Loucy (cell line): ENCODE measurements at regions not wholly inside any gene's neighbourhood (a gene's known extent, or its start where the extent isn't known, plus 50 kb on each side); places are given as distances from the start of the nearest gene placed in this dataset.
A peak's percentile ranks its signal among the peaks of the same experiment; 100 is the strongest.

ENCODE experiments used
- H2AFZ ChIP-seq: fragments of 200-600 bp; sonication (generic); 2 replicates; pipeline ENCODE4 v1.6.0; 2016; ENCODE audit warnings: antibody characterized with exemption, mild to moderate bottlenecking, low read length, moderate library complexity
- H3F3A ChIP-seq: fragments of 200-600 bp; 2 replicates; pipeline ENCODE4 v1.6.0; 2016; ENCODE audit warnings: antibody characterized with exemption, low read depth, mild to moderate bottlenecking
- H3K27me3 ChIP-seq: fragments of 200-600 bp; sonication (generic); 2 replicates; pipeline ENCODE4 v1.6.1; 2014; ENCODE audit warnings: low read length, mild to moderate bottlenecking; ENCODE audit not compliant: insufficient read depth, poor library complexity, severe bottlenecking
- H3K36me3 ChIP-seq: fragments of 200-600 bp; sonication (generic); 2 replicates; pipeline ENCODE4 v1.6.1; 2016; ENCODE audit warnings: low read length; ENCODE audit not compliant: insufficient read depth
- H3K4me1 ChIP-seq: fragments of 200-600 bp; sonication (generic); 2 replicates; pipeline ENCODE4 v1.5.1; 2014; ENCODE audit warnings: low read length, mild to moderate bottlenecking; ENCODE audit not compliant: insufficient read depth, poor library complexity, severe bottlenecking
- H3K4me2 ChIP-seq: fragments of 200-600 bp; sonication (generic); 2 replicates; pipeline ENCODE4 v1.6.0; 2014; ENCODE audit warnings: antibody characterized with exemption, low read length, low read depth, mild to moderate bottlenecking; ENCODE audit not compliant: poor library complexity, severe bottlenecking
- H3K4me3 ChIP-seq: fragments of 200-600 bp; sonication (generic); 2 replicates; pipeline ENCODE4 v1.5.1; 2014; ENCODE audit warnings: low read length, mild to moderate bottlenecking, mixed read lengths; ENCODE audit not compliant: poor library complexity, severe bottlenecking
- H3K79me2 ChIP-seq: fragments of 200-600 bp; sonication (generic); 2 replicates; pipeline ENCODE4 v1.6.1; 2014; ENCODE audit warnings: low read length; ENCODE audit not compliant: insufficient read depth
- H3K9ac ChIP-seq: fragments of 200-600 bp; sonication (generic); 2 replicates; pipeline ENCODE4 v1.6.0; 2014; ENCODE audit warnings: mild to moderate bottlenecking, low read depth, low read length, moderate library complexity; ENCODE audit not compliant: poor library complexity, severe bottlenecking
- H3K9me2 ChIP-seq: fragments of 200-600 bp; sonication (generic); replicated peaks from 2 replicates; pipeline ENCODE4 v1.6.1; 2016; ENCODE audit warnings: low read depth, low read length, mixed read lengths
- H3K9me3 ChIP-seq: fragments of 200-600 bp; sonication (generic); 2 replicates; pipeline ENCODE4 v1.6.1; 2014; ENCODE audit warnings: mild to moderate bottlenecking, antibody characterized with exemption, low read length, low read depth; ENCODE audit not compliant: insufficient read depth
- H4K20me1 ChIP-seq: fragments of 200-600 bp; sonication (generic); 2 replicates; pipeline ENCODE4 v1.6.0; 2014; ENCODE audit warnings: antibody characterized with exemption, low read length, mild to moderate bottlenecking; ENCODE audit not compliant: insufficient read depth, poor library complexity, severe bottlenecking
- EZH2phosphoT487 ChIP-seq: fragments of 200-600 bp; IDR thresholded peaks from 2 replicates; pipeline ENCODE4 v1.6.1; 2018; ENCODE audit warnings: antibody characterized with exemption, mild to moderate bottlenecking, moderate library complexity, borderline replicate concordance
- TF ChIP-seq, protein P1 (sequence below): fragments of 200-600 bp; sonication (generic); conservative IDR thresholded peaks from 2 replicates; pipeline ENCODE4 v1.5.1; 2014; ENCODE audit warnings: mild to moderate bottlenecking, antibody characterized with exemption, low read length

- Histone ChIP-seq H3F3A (no peaks in the 10 kb centered on the region), H3K9me2 (no peaks in the 10 kb centered on the region), H4K20me1 (no peaks in the 10 kb centered on the region), H3K4me2 (no peak overlapping the region), H3K27me3 (no peaks in the 10 kb centered on the region), H3K4me1 (no peaks in the 10 kb centered on the region), H3K9ac (no peak overlapping the region), H3K36me3 (no peaks in the 10 kb centered on the region), H2AFZ (no peak overlapping the region), H3K4me3 (no peak overlapping the region), H3K9me3 (no peaks in the 10 kb centered on the region), H3K79me2 (no peaks in the 10 kb centered on the region)
- no peak for TF ChIP-seq EZH2phosphoT487
- TF ChIP-seq, protein P1, sequence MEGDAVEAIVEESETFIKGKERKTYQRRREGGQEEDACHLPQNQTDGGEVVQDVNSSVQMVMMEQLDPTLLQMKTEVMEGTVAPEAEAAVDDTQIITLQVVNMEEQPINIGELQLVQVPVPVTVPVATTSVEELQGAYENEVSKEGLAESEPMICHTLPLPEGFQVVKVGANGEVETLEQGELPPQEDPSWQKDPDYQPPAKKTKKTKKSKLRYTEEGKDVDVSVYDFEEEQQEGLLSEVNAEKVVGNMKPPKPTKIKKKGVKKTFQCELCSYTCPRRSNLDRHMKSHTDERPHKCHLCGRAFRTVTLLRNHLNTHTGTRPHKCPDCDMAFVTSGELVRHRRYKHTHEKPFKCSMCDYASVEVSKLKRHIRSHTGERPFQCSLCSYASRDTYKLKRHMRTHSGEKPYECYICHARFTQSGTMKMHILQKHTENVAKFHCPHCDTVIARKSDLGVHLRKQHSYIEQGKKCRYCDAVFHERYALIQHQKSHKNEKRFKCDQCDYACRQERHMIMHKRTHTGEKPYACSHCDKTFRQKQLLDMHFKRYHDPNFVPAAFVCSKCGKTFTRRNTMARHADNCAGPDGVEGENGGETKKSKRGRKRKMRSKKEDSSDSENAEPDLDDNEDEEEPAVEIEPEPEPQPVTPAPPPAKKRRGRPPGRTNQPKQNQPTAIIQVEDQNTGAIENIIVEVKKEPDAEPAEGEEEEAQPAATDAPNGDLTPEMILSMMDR: peak; percentile 42
Observed at GRCh38 chr13:100828226-100828625, 153.6 kb upstream of the TMTC4 start.

DNA sequence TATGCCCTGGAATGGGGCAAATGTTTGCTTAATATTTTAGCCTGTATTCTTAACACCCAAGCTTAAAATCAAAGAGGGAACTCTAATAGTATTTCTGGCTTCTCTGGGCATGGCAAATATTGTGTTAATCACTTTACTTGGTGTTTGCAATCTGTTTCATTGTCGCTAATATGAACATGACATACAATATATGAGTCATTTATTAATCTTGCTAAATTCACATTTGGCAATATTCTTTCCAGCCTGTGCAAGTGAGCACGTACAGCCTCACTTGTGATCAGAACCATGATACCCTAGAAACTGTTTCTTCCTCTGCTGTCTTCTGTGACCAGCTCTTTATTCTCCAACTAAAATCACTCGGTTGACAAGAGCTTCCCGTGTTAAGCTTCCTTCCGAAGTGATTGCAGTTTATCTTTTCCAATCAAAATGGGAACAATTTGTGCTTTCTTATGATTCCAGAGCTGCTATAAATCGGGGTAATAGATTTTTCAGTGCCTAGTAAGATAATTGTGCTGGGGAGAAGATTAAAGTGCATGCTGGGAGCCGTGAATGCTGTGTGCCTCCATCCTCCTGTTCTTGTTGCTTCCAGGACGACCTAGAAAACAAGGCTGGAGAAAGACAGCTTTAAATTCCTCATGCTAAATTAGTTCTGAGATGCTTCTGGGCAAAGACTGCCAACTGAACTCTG is 153.0 kb upstream of the TMTC4 start:
- H3K4me2 ChIP-seq: no peak overlapping the region
- H2AFZ ChIP-seq: no peak overlapping the region

GRCh38 chr13:100826441-100826840 is 151.8 kb upstream of the TMTC4 start:
- Histone ChIP-seq H3K9me2 (no peaks in the 10 kb centered on the region), H3K79me2 (no peaks in the 10 kb centered on the region), H3K4me2 (no peak overlapping the region), H3K36me3 (no peaks in the 10 kb centered on the region), H4K20me1 (no peaks in the 10 kb centered on the region), H3K9me3 (no peaks in the 10 kb centered on the region), H3K4me3 (no peak overlapping the region), H3K27me3 (no peaks in the 10 kb centered on the region), H3K4me1 (no peaks in the 10 kb centered on the region), H3K9ac (no peak overlapping the region), H3F3A (no peaks in the 10 kb centered on the region), H2AFZ (no peak overlapping the region; the same call in 1 of the 2 replicates)
- TF ChIP-seq EZH2phosphoT487: no peak
- TF ChIP-seq, protein P1: no peak

More for the DNA sequence above, 153.0 kb upstream of the TMTC4 start:
- no peaks in the 10 kb centered on the region for H3K79me2 ChIP-seq
- no peaks in the 10 kb centered on the region for H3F3A ChIP-seq
- H3K27me3 ChIP-seq: no peaks in the 10 kb centered on the region
- no peaks in the 10 kb centered on the region for H3K4me1 ChIP-seq
- no peak for TF ChIP-seq EZH2phosphoT487
- TF ChIP-seq, protein P1: no peak
- no peaks in the 10 kb centered on the region for H3K9me3 ChIP-seq
- no peaks in the 10 kb centered on the region for H4K20me1 ChIP-seq
- no peak overlapping the region for H3K4me3 ChIP-seq
- H3K9me2 ChIP-seq: no peaks in the 10 kb centered on the region
- no peaks in the 10 kb centered on the region for H3K36me3 ChIP-seq
- no peak overlapping the region for H3K9ac ChIP-seq
